ENCODE measurements at regions not wholly inside any gene's neighbourhood (a gene's known extent, or its start where the extent isn't known, plus 50 kb on each side); places are given as distances from the start of the nearest gene placed in this dataset.

DNA sequence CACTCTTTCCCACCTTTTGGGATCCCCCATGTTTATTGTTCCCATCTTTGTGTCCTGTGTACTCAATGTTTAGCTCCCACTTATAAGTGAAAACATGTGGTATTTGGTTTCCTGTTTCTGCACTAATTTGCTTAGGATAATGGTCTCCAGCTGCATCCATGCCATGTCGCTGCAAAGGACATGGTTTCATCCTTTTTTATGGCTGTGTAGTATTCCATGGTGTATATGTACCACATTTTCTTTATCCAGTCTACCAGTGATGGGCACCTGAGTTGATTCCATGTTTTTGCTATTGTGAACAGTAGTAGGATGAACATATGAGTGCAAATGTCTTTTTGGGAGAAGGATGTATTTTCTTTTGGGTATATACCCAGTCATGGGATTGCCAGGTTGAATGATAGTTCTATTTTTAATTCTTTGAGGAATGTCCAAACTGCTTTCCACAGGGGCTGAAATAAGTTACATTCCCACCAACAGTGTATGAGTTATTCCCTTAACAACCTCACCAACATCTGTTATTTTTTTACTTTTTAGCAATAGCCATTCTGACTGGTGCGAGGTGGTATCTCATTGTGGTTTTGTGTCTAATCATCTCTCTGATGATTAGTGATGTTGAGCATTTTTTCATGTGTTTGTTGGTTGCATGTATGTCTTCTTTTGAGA, 55.7 kb upstream of the MEDAG start:
- Histone ChIP-seq H3K9me3 (ENCODE audit: control insufficient read depth, low read depth, low read length) (no peaks in the 10 kb centered on the region), H2AFZ (ENCODE audit: control insufficient read depth, low read length) (no peak overlapping the region), H3K4me1 (ENCODE audit: control insufficient read depth, extremely low read depth, insufficient read depth, low read length) (peaks cover 11% of the 10 kb centered on the region), H4K20me1 (ENCODE audit: control insufficient read depth, extremely low read depth, insufficient read depth, low read length) (no peaks in the 10 kb centered on the region), H3K36me3 (ENCODE audit: control insufficient read depth in 2 of 2, extremely low read depth in 1 of 2, insufficient read depth in 2 of 2, low read length in 2 of 2) (no peaks in the 10 kb centered on the region), H3K4me2 (ENCODE audit: control insufficient read depth, extremely low read depth, insufficient read depth, low read depth, low read length) (no peak overlapping the region), H3K9ac (ENCODE audit: control insufficient read depth, extremely low read depth, insufficient read depth, low read length) (no peak overlapping the region), H3K4me3 (ENCODE audit: control insufficient read depth in 2 of 3, extremely low read depth in 1 of 3, insufficient read depth in 2 of 3, low read depth in 1 of 3, low read length in 3 of 3) (no peak overlapping the region), H3K79me2 (ENCODE audit: control insufficient read depth, insufficient read depth, low read length) (no peaks in the 10 kb centered on the region), H3K9me1 (ENCODE audit: control insufficient read depth, extremely low read depth, insufficient read depth, low read length) (no peaks in the 10 kb centered on the region), H3K27me3 (ENCODE audit: control insufficient read depth, extremely low read depth, insufficient read depth, low read length) (no peaks in the 10 kb centered on the region), H3K27ac (ENCODE audit: control insufficient read depth, insufficient read depth, low read length) (no peak overlapping the region)
- dilution Hi-C loops (cut with MboI; ENCODE audit: extremely low pct_ligation_motif_present, low sequenced_read_pairs): no loop called here
- FAIRE-seq (no peak), DNase-seq (ENCODE audit: low read depth, low spot score) (no peak)
- no peak for TF ChIP-seq EZH2 (IDR thresholded peaks at IDR 0.05; ENCODE audit: low read length)
- TF ChIP-seq, protein P1, sequence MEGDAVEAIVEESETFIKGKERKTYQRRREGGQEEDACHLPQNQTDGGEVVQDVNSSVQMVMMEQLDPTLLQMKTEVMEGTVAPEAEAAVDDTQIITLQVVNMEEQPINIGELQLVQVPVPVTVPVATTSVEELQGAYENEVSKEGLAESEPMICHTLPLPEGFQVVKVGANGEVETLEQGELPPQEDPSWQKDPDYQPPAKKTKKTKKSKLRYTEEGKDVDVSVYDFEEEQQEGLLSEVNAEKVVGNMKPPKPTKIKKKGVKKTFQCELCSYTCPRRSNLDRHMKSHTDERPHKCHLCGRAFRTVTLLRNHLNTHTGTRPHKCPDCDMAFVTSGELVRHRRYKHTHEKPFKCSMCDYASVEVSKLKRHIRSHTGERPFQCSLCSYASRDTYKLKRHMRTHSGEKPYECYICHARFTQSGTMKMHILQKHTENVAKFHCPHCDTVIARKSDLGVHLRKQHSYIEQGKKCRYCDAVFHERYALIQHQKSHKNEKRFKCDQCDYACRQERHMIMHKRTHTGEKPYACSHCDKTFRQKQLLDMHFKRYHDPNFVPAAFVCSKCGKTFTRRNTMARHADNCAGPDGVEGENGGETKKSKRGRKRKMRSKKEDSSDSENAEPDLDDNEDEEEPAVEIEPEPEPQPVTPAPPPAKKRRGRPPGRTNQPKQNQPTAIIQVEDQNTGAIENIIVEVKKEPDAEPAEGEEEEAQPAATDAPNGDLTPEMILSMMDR (optimal IDR thresholded peaks at IDR 0.05 in 1 of 3, IDR thresholded peaks at IDR 0.05 in 1 of 3, conservative IDR thresholded peaks at IDR 0.05 in 1 of 3; ENCODE audit: extremely low read depth in 1 of 3, insufficient read depth in 2 of 3, low read length in 3 of 3): no peak

GRCh38 chr13:30850867-30851211, 55.2 kb upstream of the MEDAG start:
- Histone ChIP-seq H3K36me3 (ENCODE audit: control insufficient read depth in 2 of 2, extremely low read depth in 1 of 2, insufficient read depth in 2 of 2, low read length in 2 of 2) (no peaks in the 10 kb centered on the region), H3K4me3 (ENCODE audit: control insufficient read depth in 2 of 3, extremely low read depth in 1 of 3, insufficient read depth in 2 of 3, low read depth in 1 of 3, low read length in 3 of 3) (no peak overlapping the region), H2AFZ (ENCODE audit: control insufficient read depth, low read length) (no peak overlapping the region), H3K27ac (ENCODE audit: control insufficient read depth, insufficient read depth, low read length) (no peak overlapping the region), H3K4me1 (ENCODE audit: control insufficient read depth, extremely low read depth, insufficient read depth, low read length) (peaks cover 13% of the 10 kb centered on the region), H3K9me1 (ENCODE audit: control insufficient read depth, extremely low read depth, insufficient read depth, low read length) (no peaks in the 10 kb centered on the region), H3K9ac (ENCODE audit: control insufficient read depth, extremely low read depth, insufficient read depth, low read length) (no peak overlapping the region), H4K20me1 (ENCODE audit: control insufficient read depth, extremely low read depth, insufficient read depth, low read length) (no peaks in the 10 kb centered on the region), H3K4me2 (ENCODE audit: control insufficient read depth, extremely low read depth, insufficient read depth, low read depth, low read length) (no peak overlapping the region), H3K27me3 (ENCODE audit: control insufficient read depth, extremely low read depth, insufficient read depth, low read length) (no peaks in the 10 kb centered on the region), H3K9me3 (ENCODE audit: control insufficient read depth, low read depth, low read length) (no peaks in the 10 kb centered on the region), H3K79me2 (ENCODE audit: control insufficient read depth, insufficient read depth, low read length) (no peaks in the 10 kb centered on the region)
- FAIRE-seq (no peak), DNase-seq (ENCODE audit: low read depth, low spot score) (no peak)
- TF ChIP-seq, protein P1 (optimal IDR thresholded peaks at IDR 0.05 in 1 of 3, IDR thresholded peaks at IDR 0.05 in 1 of 3, conservative IDR thresholded peaks at IDR 0.05 in 1 of 3; ENCODE audit: extremely low read depth in 1 of 3, insufficient read depth in 2 of 3, low read length in 3 of 3): no peak
- TF ChIP-seq EZH2 (IDR thresholded peaks at IDR 0.05; ENCODE audit: low read length): no peak
- dilution Hi-C loops (cut with MboI; ENCODE audit: extremely low pct_ligation_motif_present, low sequenced_read_pairs): no loop called here
